ENCODE measurements at regions not wholly inside any gene's neighbourhood (a gene's known extent, or its start where the extent isn't known, plus 50 kb on each side); places are given as distances from the start of the nearest gene placed in this dataset.

- DNase-seq (ENCODE audit: low read depth in 2 of 2) = no peak
- no peak overlapping the region for H3K4me3 ChIP-seq (replicated peaks in 1 of 2; ENCODE audit: low read depth in 2 of 2, low read length in 2 of 2)
- no peak for TF ChIP-seq CTCF (IDR thresholded peaks at IDR 0.05; ENCODE audit: low read depth, low read length)
Measured at GRCh38 chr5:152942633-152943336, 537.7 kb upstream of the NMUR2 start.

- no peak for DNase-seq (ENCODE audit: low read depth in 2 of 2)
- no peak for TF ChIP-seq CTCF (IDR thresholded peaks at IDR 0.05; ENCODE audit: low read depth, low read length)
Measured at GRCh38 chr5:152953788-152954483, 536.5 kb upstream of the GRIA1 start.

GRCh38 chr5:152956943-152957613 is 533.4 kb upstream of the GRIA1 start:
- DNase-seq (ENCODE audit: low read depth in 2 of 2) = no peak
- H3K4me3 ChIP-seq (replicated peaks in 1 of 2; ENCODE audit: low read depth in 2 of 2, low read length in 2 of 2) = no peak overlapping the region
- TF ChIP-seq CTCF (IDR thresholded peaks at IDR 0.05; ENCODE audit: low read depth, low read length) = no peak

More at GRCh38 chr5:152953788-152954483, 536.5 kb upstream of the GRIA1 start:
- no peak overlapping the region for H3K4me3 ChIP-seq (replicated peaks in 1 of 2; ENCODE audit: low read depth in 2 of 2, low read length in 2 of 2)

- DNase-seq (ENCODE audit: low read depth in 2 of 2) = no peak
- H3K4me3 ChIP-seq (replicated peaks in 1 of 2; ENCODE audit: low read depth in 2 of 2, low read length in 2 of 2) = no peak overlapping the region
- no peak for TF ChIP-seq CTCF (IDR thresholded peaks at IDR 0.05; ENCODE audit: low read depth, low read length)
Measured at GRCh38 chr5:152978141-152978835, 512.2 kb upstream of the GRIA1 start.

- TF ChIP-seq CTCF (IDR thresholded peaks at IDR 0.05; ENCODE audit: low read depth, low read length) = no peak
- DNase-seq (ENCODE audit: low read depth in 2 of 2) = no peak
- no peak overlapping the region for H3K4me3 ChIP-seq (replicated peaks in 1 of 2; ENCODE audit: low read depth in 2 of 2, low read length in 2 of 2)
Measured at GRCh38 chr5:152987131-152987530, 503.3 kb upstream of the GRIA1 start.

GRCh38 chr5:152990217-152990616 is 500.3 kb upstream of the GRIA1 start:
- DNase-seq (ENCODE audit: low read depth in 2 of 2) = no peak
- H3K4me3 ChIP-seq (replicated peaks in 1 of 2; ENCODE audit: low read depth in 2 of 2, low read length in 2 of 2) = no peak overlapping the region
- TF ChIP-seq CTCF (IDR thresholded peaks at IDR 0.05; ENCODE audit: low read depth, low read length) = no peak
